NT2/D1 (cell line): ENCODE measurements at regions not wholly inside any gene's neighbourhood (a gene's known extent, or its start where the extent isn't known, plus 50 kb on each side); places are given as distances from the start of the nearest gene placed in this dataset.
"Not testable (repeated sequence)": the region's sequence is repeated elsewhere in the genome, so short reads cannot be mapped to it uniquely, and the experiment has no call there.

Source experiments
- DNase-seq: peaks from one replicate; pipeline ENCODE4 v3.0.0-alpha.2; 2011; ENCODE audit warnings: low read depth, low spot score
- H3K27me3 ChIP-seq: 2 replicates; pipeline ENCODE4 v1.6.0; 2011; ENCODE audit warnings: mild to moderate bottlenecking; ENCODE audit not compliant: insufficient read length, insufficient read depth
- H3K36me3 ChIP-seq: 2 replicates; pipeline ENCODE4 v1.6.1; 2011; ENCODE audit warnings: mild to moderate bottlenecking, low read length, mixed read lengths; ENCODE audit not compliant: insufficient read depth, insufficient read length
- H3K4me1 ChIP-seq: 2 replicates; pipeline ENCODE4 v1.5.1; 2011; ENCODE audit not compliant: insufficient read depth, insufficient read length
- H3K4me3 ChIP-seq: 2 replicates; pipeline ENCODE4 v1.5.1; 2011; ENCODE audit warnings: low read depth; ENCODE audit not compliant: insufficient read length
- H3K9ac ChIP-seq: 2 replicates; pipeline ENCODE4 v1.6.0; 2011; ENCODE audit warnings: low read depth; ENCODE audit not compliant: insufficient read length
- H3K9me3 ChIP-seq: 2 replicates; pipeline ENCODE4 v1.5.1; 2011; ENCODE audit warnings: mild to moderate bottlenecking, low read length; ENCODE audit not compliant: insufficient read depth
- SUZ12 ChIP-seq: IDR thresholded peaks from 2 replicates; pipeline ENCODE4 v1.6.1; 2011; ENCODE audit not compliant: insufficient read length, insufficient read depth; ENCODE audit errors: extremely low read depth
- YY1 ChIP-seq: IDR thresholded peaks from 2 replicates; pipeline ENCODE4 v1.6.1; 2011; ENCODE audit not compliant: insufficient read length, insufficient read depth
- ZNF274 ChIP-seq: IDR thresholded peaks from 2 replicates; pipeline ENCODE4 v1.6.1; 2011; ENCODE audit warnings: mild to moderate bottlenecking, low read depth, low read length

DNA sequence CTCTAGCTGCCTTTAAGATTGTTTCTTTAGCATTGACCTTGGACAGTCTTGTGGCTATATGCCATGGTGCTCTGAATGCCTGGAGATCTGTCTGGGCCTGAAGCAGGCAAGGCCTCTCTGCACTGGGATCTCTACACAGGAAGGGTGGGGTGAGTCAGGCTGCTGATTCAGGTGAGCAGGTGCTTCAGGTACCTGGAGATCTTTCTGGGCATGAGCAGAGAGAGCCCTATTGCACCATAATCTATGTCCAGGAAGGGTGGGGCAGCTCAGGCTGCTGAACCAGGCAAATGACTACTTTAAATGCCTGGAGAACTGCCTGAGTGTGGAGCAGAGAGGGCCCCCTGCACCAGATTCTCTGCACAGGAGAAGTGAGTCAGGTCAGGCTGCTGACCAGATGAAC is 94.5 kb downstream of the TPBG start:
- Histone ChIP-seq H3K9ac (no peak overlapping the region), H3K4me3 (no peak overlapping the region), H3K4me1 (no peaks in the 10 kb centered on the region), H3K36me3 (no peaks in the 10 kb centered on the region), H3K9me3 (peaks cover 4% of the 10 kb centered on the region; the same call in 1 of the 2 replicates), H3K27me3 (no peaks in the 10 kb centered on the region)
- TF ChIP-seq SUZ12 = no peak
- TF ChIP-seq YY1 = no peak
- no peak for TF ChIP-seq ZNF274
- DNase-seq = no peak

DNA sequence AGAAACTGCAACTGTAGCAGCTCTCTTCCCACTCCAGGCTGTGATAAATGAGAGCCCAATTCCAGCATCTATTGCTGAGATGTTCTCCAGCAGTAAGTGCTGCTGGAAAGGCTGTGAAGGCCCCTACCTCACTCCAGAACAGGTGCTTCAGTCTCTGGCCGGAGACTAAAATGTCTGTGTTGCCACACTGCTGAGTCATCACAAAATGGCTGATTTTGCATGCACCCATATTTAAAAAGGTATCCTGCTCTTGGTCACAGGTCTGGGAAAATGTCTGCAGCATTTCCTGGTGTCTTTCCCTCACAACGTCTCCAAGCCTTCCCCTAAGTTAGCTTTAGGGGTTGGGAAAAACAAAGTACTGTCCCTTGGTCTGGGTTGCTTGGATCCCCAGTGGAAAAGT is 95.1 kb downstream of the TPBG start:
- no peak overlapping the region for H3K9ac ChIP-seq
- peaks cover 4% of the 10 kb centered on the region; the same call in 1 of the 2 replicates for H3K9me3 ChIP-seq
- TF ChIP-seq ZNF274 (no peak), SUZ12 (no peak), YY1 (no peak)
- H3K4me3 ChIP-seq = no peak overlapping the region
- no peaks in the 10 kb centered on the region for H3K4me1 ChIP-seq
- H3K36me3 ChIP-seq = no peaks in the 10 kb centered on the region
- no peak for DNase-seq
- no peaks in the 10 kb centered on the region for H3K27me3 ChIP-seq

DNA sequence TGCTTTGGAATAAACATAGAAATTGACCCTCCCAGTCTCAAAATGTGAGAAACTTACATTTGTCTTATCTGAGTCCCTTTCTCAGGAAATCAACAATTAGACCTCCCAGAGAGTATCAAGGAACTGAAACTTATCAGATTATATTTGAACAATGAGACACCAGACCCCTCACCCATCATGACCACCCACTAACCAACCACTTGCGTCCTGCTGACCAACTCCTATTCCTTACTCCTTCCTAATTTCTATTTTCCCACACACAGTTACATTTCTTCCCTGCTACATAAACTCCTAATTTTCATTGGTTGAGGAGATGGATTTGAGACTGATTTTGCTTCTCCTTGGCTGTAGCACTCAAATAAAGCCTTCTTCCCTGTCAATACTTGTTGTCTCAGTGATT is 97.9 kb downstream of the TPBG start:
- H3K9me3 ChIP-seq = peaks cover 4% of the 10 kb centered on the region; the same call in 1 of the 2 replicates
- H3K4me1 ChIP-seq = no peaks in the 10 kb centered on the region
- H3K27me3 ChIP-seq = no peaks in the 10 kb centered on the region
- H3K36me3 ChIP-seq = no peaks in the 10 kb centered on the region
- H3K9ac ChIP-seq = no peak overlapping the region
- TF ChIP-seq ZNF274 (no peak), SUZ12 (no peak), YY1 (no peak)
- no peak for DNase-seq
- no peak overlapping the region for H3K4me3 ChIP-seq

DNA sequence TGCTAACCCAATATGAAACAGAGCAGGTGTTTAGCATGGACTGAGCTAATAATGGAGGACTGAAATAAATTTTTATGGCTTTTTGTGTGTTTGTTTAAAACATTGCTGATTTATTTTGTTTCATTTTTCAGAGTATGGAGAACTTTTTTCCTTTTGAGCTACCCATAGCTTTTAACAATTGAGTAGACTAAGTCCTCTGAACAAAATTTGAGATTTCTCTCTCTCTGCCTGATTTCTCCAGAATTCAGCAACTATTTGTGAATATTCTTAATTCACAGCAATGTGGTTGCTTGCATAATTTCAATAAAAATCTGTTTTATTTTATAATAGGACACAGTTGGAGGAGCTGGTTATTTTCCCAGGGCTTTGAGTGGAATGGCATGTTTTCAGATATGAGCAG is 103.7 kb downstream of the TPBG start:
- Histone ChIP-seq H3K4me1 (no peaks in the 10 kb centered on the region), H3K27me3 (no peaks in the 10 kb centered on the region), H3K9me3 (peaks cover 35% of the 10 kb centered on the region), H3K4me3 (no peak overlapping the region), H3K9ac (no peak overlapping the region), H3K36me3 (no peaks in the 10 kb centered on the region)
- DNase-seq = no peak
- TF ChIP-seq SUZ12 (no peak), YY1 (no peak), ZNF274 (no peak)

DNA sequence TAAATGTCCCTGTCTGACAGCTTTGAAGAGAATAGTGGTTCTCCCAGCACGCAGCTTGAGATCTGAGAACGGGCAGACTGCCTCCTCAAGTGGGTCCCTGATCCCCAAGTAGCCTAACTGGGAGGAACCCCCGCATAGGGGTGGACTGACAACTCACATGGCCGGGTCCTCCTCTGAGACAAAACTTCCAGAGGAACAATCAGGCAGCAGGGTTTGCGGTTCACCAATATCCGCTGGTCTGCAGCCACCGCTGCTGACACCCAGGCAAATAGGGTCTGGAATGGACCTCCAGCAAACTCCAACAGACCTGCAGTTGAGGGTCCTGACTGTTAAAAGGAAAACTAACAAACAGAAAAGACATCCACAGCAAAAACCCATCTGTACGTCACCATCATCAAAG is 106.5 kb downstream of the TPBG start:
- not testable (repeated sequence) for DNase-seq, H3K9ac ChIP-seq, H3K4me3 ChIP-seq, H3K27me3 ChIP-seq, H3K4me1 ChIP-seq, H3K36me3 ChIP-seq
- H3K9me3 ChIP-seq = peaks cover 35% of the 10 kb centered on the region

DNA sequence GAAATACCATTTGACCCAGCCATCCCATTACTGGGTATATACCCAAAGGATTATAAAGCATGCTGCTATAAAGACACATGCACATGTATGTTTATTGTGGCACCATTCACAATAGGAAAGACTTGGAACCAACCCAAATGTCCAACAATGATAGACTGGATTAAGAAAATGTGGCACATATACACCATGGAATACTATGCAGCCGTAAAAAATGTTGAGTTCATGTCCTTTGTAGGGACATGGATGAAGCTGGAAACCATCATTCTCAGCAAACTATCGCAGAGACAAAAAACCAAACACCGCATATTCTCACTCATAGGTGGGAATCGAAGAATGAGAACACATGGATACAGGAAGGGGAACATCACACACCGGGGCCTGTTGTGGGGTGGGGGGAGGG is 111.5 kb downstream of the TPBG start:
- DNase-seq, H3K4me3 ChIP-seq, H3K9ac ChIP-seq, H3K36me3 ChIP-seq, H3K4me1 ChIP-seq, H3K9me3 ChIP-seq, H3K27me3 ChIP-seq: not testable (repeated sequence)

DNA sequence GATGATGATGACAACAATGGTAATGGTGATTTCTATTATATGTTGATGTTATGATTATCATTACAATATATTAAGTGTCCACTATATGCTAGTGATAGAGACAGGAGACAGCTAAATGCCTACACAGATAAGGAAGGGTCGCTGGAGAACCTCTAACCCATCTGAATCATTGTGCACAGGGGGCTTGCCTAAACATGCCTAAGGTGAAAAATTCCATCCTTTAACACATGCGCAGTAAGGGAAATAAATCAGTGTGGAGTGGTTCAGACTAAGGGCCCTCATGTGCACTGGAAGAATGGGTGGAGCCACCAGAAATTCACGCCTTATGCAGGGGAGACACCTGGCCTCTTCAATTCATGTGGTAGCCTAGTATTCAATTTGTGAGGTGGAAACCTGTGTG is 120.4 kb downstream of the TPBG start:
- Histone ChIP-seq H3K4me3 (no peak overlapping the region), H3K9ac (no peak overlapping the region)

More for the DNA sequence above, 120.4 kb downstream of the TPBG start:
- no peak for DNase-seq
- no peaks in the 10 kb centered on the region for H3K27me3 ChIP-seq
- TF ChIP-seq YY1 = no peak
- no peak for TF ChIP-seq SUZ12
- no peak for TF ChIP-seq ZNF274
- H3K4me1 ChIP-seq = no peaks in the 10 kb centered on the region
- H3K36me3 ChIP-seq = no peaks in the 10 kb centered on the region
- peaks cover 55% of the 10 kb centered on the region for H3K9me3 ChIP-seq
